ENCODE measurements at regions not wholly inside any gene's neighbourhood (a gene's known extent, or its start where the extent isn't known, plus 50 kb on each side); places are given as distances from the start of the nearest gene placed in this dataset.
"Not testable (repeated sequence)": the region's sequence is repeated elsewhere in the genome, so short reads cannot be mapped to it uniquely, and the experiment has no call there.

GRCh38 chr7:119270644-119271043 is 1002.3 kb upstream of the KCND2 start:
- no peaks in the 10 kb centered on the region for H3K9me3 Mint-ChIP-seq (ENCODE audit: low read depth)
- no peak for TF ChIP-seq CTCF (IDR thresholded peaks at IDR 0.05; ENCODE audit: unreplicated experiment)
- H3K36me3 Mint-ChIP-seq (ENCODE audit: insufficient read depth), result no peaks in the 10 kb centered on the region
- no peak for DNase-seq (ENCODE audit: low spot score, unreplicated experiment)
- H3K4me1 Mint-ChIP-seq (ENCODE audit: low read depth), result no peaks in the 10 kb centered on the region
- no peaks in the 10 kb centered on the region for H3K27me3 Mint-ChIP-seq
- H3K27ac Mint-ChIP-seq, result no peak overlapping the region
- H3K4me3 Mint-ChIP-seq (ENCODE audit: low read depth), result no peak overlapping the region

GRCh38 chr7:119271147-119271779 is 1001.7 kb upstream of the KCND2 start:
- H3K9me3 Mint-ChIP-seq (ENCODE audit: low read depth), result no peaks in the 10 kb centered on the region
- no peak for TF ChIP-seq CTCF (IDR thresholded peaks at IDR 0.05; ENCODE audit: unreplicated experiment)
- no peaks in the 10 kb centered on the region for H3K4me1 Mint-ChIP-seq (ENCODE audit: low read depth)
- no peak overlapping the region for H3K4me3 Mint-ChIP-seq (ENCODE audit: low read depth)
- no peak overlapping the region for H3K27ac Mint-ChIP-seq
- no peaks in the 10 kb centered on the region for H3K27me3 Mint-ChIP-seq
- no peak for DNase-seq (ENCODE audit: low spot score, unreplicated experiment)
- no peaks in the 10 kb centered on the region for H3K36me3 Mint-ChIP-seq (ENCODE audit: insufficient read depth)

GRCh38 chr7:119281181-119281846 is 991.7 kb upstream of the KCND2 start:
- no peak for DNase-seq (ENCODE audit: low spot score, unreplicated experiment)
- TF ChIP-seq CTCF (IDR thresholded peaks at IDR 0.05; ENCODE audit: unreplicated experiment), result no peak
- Mint-ChIP-seq H3K27ac (no peak overlapping the region), H3K27me3 (peaks cover 2% of the 10 kb centered on the region), H3K4me3 (ENCODE audit: low read depth) (no peak overlapping the region), H3K36me3 (ENCODE audit: insufficient read depth) (no peaks in the 10 kb centered on the region), H3K4me1 (ENCODE audit: low read depth) (no peaks in the 10 kb centered on the region), H3K9me3 (ENCODE audit: low read depth) (no peaks in the 10 kb centered on the region)

GRCh38 chr7:119283353-119283752 is 989.6 kb upstream of the KCND2 start:
- Mint-ChIP-seq H3K36me3 (ENCODE audit: insufficient read depth) (no peaks in the 10 kb centered on the region), H3K27ac (no peak overlapping the region), H3K4me1 (ENCODE audit: low read depth) (no peaks in the 10 kb centered on the region)

GRCh38 chr7:119288416-119288815 is 984.6 kb upstream of the KCND2 start:
- Mint-ChIP-seq H3K9me3 (ENCODE audit: low read depth) (no peaks in the 10 kb centered on the region), H3K27me3 (peaks cover 4% of the 10 kb centered on the region), H3K4me3 (ENCODE audit: low read depth) (no peak overlapping the region), H3K4me1 (ENCODE audit: low read depth) (no peaks in the 10 kb centered on the region), H3K27ac (no peak overlapping the region), H3K36me3 (ENCODE audit: insufficient read depth) (no peaks in the 10 kb centered on the region)
- TF ChIP-seq CTCF (IDR thresholded peaks at IDR 0.05; ENCODE audit: unreplicated experiment), result no peak
- no peak for DNase-seq (ENCODE audit: low spot score, unreplicated experiment)

More at GRCh38 chr7:119283353-119283752, 989.6 kb upstream of the KCND2 start:
- no peaks in the 10 kb centered on the region for H3K27me3 Mint-ChIP-seq
- DNase-seq (ENCODE audit: low spot score, unreplicated experiment), result no peak
- TF ChIP-seq CTCF (IDR thresholded peaks at IDR 0.05; ENCODE audit: unreplicated experiment), result no peak
- no peaks in the 10 kb centered on the region for H3K9me3 Mint-ChIP-seq (ENCODE audit: low read depth)
- H3K4me3 Mint-ChIP-seq (ENCODE audit: low read depth), result no peak overlapping the region

GRCh38 chr7:119300341-119300740 is 972.6 kb upstream of the KCND2 start:
- not testable (repeated sequence) for H3K27ac Mint-ChIP-seq; H3K4me1 Mint-ChIP-seq (ENCODE audit: low read depth); H3K9me3 Mint-ChIP-seq (ENCODE audit: low read depth); H3K4me3 Mint-ChIP-seq (ENCODE audit: low read depth); H3K36me3 Mint-ChIP-seq (ENCODE audit: insufficient read depth); H3K27me3 Mint-ChIP-seq; DNase-seq (ENCODE audit: low spot score, unreplicated experiment)
